GM18498 (cell line): ENCODE measurements at regions not wholly inside any gene's neighbourhood (a gene's known extent, or its start where the extent isn't known, plus 50 kb on each side); places are given as distances from the start of the nearest gene placed in this dataset.
"Not testable (repeated sequence)": the region's sequence is repeated elsewhere in the genome, so short reads cannot be mapped to it uniquely, and the experiment has no call there.

Experiments
- ATAC-seq: cut with Tn5 transposase; IDR thresholded peaks from one replicate; pipeline ENCODE4 v1.9.1; 2021; ENCODE audit warnings: mild to moderate bottlenecking, moderate library complexity; ENCODE audit not compliant: unreplicated experiment

DNA sequence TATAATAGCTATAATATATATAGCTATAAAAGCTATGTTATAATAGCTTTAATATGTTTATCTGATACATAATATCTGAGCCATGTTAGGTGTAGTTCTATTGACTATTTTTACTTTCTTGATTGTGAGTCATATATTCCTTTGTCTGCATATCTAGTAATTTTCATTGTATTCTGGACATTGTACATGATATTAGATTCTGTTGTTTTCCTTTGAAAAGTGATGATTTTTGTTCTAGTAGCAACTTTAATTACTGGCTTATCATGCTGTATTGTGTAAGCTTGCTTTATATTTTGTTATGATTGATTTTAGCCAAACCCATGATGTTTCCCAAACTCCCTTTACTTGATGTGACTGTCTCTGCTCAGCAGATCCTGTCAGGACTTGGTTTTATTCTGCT is 125.7 kb upstream of the TCF4 start:
- no peak for ATAC-seq

DNA sequence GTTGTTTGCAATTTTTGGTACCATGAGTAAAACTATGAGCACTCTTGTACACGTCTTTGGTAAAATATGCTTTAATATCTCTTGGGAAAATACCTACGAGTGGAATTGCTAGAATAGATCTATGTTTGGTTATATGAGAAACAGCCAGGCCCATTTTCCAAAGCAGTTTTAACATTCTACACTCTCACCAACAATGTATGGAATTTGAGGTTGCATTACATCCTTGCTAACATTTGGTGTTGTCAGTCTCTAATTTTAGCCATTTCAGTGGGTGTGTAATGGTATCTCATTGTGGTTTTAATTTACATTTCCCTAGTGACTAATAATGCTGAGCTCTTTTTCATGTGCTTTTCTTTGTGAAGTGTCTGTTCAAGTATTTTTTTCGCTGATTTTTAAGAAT is 118.9 kb upstream of the TCF4 start:
- no peak for ATAC-seq

DNA sequence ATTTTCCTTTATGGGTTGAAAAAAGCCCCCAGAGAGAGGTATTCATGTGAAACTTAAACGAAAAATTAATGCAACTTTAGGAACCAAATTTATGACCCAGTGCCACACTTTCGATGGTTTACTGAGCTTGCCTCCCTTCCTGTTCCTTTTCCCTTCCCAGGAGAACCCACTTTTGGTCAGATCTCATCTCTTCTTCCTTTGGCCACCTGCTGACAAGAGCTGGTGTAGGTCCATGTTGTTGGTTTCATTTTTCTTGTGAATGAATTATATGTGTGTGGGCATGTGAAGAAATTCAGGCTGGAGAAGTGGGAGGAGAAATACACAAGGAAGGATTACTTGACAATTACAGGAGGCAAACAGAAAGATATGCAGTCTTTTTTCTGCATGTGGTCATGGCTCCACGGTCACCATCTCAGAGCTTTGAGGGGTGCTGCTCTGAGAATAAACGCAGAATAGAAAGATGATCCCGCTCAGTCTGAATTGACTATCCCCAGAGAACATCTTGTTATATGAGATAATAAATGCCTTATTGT is 111.3 kb upstream of the TCF4 start:
- ATAC-seq: no peak

DNA sequence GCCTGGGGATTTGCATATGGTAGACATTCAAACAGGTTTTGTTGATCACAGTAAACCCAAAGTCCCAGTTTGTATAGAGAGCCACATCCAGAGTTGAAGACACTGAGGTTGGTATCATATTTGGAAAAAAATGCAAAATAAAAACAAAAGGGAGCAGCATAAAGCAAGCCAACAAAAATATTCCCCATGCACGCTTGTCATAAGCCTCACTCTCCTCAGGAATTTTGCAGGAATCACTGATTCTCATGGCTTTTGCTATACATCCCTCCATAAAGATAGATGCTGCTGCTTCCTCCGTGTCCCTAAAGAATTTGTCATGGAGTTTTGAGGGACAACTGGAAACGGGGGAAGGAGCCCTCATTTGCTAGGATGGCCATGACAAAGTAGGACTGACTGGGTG is 108.8 kb upstream of the TCF4 start:
- no peak for ATAC-seq

DNA sequence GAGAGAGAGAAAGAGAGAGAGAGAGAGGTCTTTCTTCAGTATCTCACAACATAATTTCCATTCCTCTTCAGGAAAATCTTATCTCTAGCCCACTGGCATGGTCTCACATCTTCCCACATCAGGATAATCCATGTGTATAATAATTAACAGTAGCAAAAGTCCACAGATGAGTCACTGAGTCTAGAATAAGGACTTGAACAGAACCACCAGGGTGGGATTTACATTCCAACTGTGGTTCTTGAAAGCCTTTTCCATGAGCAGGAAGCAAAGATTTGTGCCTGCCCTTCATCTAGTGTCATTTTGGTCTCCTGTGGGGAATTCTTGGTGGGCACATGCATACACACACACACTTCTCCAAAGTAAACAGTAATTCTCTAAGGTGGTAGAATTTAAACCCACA is 107.1 kb upstream of the TCF4 start:
- no peak for ATAC-seq

DNA sequence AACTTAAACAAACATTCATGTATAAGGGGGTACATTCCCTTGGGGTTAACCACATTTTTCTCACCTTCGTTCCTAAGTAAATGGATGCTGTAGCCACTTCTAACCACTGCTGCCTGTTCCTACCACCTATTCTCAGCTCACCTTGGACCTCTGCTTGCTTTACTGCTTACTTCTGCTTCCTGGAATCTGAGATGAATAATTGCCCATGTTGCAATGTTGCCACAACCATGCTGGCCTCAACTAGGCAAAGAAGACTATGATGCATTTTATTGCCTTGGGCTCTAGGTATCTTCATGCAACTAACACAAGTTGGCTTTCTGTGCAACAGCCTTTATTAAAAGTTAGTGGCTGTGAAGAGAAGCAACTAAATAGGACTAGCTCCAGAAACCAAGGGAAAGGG is 106.3 kb upstream of the TCF4 start:
- no peak for ATAC-seq

DNA sequence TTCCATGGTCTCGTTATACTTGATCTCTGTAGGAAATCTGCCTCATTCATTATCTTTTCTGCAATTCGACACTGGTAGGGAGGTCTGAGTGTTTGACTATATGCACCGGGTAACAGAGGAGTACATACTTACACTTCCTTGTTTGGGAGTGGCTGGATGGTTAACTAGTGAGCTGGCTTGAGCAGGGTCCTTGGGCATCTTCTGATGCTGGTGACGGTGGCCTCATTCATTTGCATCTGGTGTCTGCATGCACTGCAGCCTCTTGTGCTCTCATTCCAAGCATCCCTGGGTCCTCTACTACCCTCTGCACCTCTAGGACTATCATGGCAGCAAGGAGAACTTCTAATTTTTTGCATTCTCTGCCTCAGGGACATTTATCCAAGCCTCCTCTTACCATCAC is 100.0 kb upstream of the TCF4 start:
- ATAC-seq: no peak

DNA sequence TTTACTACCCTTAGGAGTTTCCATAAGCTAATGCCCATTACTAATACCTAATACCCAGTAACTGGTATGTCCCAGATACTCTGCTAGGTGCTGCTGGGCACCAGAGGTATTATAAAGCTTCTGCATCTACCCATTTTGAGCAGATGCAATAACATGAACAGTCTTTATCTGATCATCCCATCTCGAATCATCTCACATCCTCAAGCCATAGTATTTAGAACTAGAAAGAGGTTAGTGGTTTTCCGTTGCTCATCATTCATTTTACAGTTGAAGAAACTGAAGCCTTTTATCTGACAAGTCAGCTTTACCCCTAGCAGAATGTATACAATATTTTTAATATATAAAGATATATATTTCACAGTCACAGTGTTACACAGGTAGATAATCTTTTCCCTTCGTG is 99.1 kb upstream of the TCF4 start:
- no peak for ATAC-seq

DNA sequence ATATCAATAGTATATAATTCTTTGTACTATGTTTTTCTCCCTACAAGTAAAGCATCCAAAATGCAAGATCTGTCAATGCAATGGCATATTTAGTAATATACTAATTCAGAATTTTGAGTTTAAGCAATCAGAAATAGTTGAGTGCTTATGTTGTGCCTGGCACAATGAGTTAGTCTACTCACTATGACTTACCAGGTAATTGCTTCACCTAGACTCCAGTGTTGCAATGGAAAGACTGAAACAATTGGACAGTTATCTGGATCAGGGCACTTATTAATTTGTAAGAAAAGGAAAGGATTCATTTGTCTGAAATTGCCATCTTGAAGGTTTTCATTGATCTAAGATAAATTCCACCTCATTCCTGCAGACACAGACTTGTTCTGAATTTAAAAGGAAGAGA is 97.6 kb upstream of the TCF4 start:
- no peak for ATAC-seq

DNA sequence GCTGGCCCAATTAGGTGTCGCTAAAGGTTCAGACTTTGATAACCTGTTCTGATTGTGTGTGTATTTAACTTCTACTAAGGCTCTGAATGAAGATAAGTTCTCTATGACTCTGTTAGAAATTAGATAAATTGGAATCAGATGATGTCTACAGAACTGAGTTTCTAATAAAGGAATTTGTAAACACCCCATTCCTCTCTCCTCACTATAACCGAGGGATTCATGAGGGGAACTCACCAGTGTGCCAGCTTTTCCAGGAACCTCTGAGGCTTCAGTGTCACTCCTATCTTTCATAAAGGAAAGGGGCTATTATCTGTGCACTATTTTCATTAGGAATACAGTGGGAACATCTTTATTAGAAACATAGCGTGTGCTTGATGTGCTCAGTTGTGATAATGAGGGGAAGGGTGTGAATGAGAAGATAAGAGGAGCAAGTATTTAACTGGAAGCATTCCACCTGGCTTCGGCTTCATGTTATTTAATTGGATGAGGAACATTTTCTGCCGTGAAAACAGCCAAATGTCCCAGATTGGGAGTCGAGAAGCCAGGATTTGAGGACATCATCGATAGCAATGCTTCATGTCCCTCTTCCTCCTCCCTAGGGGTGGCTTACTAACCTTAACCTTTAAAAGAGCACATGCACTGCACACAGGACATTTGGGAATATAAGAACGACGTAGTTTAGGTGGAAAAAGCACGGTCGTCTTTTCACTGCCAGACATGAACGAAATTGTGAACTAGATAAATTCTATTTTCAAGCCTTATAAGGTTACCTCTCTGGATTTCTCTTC is 84.8 kb upstream of the TCF4 start:
- no peak for ATAC-seq

DNA sequence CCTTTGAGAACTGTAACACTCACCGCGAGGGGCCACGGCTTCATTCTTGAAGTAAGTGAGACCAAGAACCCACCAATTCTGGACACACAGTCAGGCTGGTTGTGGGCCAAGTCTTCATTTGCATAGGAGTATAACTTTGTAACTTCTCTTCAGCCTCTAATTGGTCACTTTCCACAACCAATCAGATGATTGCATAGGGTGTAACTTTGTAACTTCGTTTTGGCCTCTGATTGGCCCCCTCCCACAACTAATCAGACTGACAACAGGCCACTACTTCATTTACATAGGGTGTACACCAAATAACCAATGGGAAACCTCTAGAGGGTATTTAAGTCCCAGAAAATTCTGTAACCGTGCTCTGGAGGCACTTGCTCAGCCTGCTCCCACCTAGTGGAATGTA is 77.5 kb upstream of the TCF4 start:
- no peak for ATAC-seq

DNA sequence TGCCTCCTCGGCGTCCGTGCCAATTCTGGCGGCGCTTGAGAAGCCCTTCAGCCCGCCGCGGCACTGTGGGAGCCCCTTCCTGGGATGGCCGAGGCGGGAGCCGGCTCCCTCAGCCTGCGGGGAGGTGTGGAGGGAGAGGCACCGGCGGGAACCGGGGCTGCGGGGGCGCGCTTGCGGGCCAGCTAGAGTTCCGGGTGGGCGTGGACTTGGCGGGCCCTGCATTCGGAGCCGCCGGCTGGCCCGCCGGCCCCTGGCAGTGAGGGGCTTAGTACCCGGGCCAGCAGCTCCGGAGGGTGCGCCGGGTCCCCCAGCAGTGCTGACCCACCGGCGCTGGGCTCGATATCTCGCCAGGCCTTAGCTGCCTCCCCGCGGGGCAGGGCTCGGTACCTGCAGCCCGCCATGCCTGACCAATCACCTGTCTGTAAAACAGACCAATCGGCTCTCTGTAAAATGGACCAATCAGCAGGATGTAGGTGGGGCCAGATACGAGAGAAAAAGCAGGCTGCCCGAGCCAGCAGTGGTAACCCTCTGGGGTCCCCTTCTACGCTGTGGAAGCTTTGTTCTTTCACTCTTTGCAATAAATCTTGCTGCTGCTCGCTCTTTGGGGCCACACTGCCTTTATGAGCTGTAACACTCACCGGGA is 76.9 kb upstream of the TCF4 start:
- not testable (repeated sequence) for ATAC-seq

DNA sequence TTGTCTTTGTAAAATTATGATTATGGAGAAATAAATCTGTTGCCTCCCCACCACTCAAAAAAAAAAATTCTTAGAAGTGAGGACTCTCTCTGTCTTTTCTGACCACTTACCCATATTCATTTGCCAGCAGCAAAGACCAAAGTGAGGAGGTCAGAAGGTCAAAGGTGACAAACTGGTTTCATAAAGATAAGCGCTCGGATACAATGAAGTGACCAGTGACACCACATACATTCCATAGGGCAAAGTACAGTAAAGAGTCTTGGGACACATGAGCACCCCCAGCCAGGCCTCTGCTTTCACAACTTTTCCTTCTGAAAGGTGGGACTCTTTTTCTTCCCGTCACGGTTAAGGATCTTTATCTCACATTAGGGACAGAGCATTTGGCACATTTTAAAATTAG is 75.9 kb upstream of the TCF4 start:
- ATAC-seq: no peak

DNA sequence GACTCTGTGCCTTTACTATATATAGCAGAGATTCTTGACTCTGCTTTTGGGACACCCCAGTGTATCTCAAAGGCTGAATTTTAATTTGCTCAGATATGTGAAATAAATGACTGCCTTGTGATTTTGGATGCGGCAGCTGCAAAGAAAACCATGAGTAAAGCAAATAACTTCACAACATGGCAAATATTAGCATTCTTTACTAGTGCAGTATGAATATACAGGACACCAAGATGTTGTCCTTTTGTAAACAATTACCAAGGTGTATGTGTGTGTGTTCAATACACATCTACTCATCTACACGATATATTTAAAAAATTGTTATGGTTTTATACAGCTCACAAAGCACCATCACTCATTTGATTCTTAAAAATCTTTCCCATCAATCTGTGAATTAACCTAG is 70.6 kb upstream of the TCF4 start:
- no peak for ATAC-seq

DNA sequence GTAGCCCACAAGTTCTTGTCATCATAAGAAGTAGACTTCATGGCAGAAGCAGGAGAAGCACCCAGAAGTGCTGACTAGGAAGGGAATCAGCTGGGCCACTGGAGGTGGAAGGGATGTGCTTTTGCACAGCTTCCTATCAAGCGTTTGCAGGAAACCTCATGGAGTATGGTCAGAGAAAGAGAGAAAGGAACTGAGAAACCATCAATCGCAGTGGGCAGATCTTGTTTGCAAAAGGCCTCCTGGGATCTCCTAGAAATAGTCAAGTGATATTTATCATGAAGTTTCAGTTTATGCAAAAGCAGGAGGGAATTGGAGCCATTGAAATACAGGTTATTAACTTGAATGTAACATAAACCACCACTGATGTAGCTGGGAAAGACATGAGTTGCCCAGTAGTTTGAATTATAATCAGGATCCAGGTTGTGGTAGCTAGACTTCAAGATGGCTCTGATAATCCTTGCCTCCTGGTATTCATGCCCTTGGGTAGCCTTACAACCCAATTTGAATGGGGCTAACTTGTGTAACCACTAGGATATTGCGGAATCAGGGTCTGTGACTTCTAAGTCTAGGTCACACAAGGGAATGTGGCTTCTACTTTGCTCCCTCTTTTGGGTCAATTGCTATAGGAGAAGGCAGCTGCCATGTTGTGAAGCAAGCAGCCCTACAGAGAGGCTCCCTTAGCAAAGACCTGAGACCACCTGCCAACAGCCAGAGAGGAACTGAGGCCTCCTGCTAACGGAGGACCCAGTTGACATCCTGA is 69.8 kb upstream of the TCF4 start:
- ATAC-seq: no peak

DNA sequence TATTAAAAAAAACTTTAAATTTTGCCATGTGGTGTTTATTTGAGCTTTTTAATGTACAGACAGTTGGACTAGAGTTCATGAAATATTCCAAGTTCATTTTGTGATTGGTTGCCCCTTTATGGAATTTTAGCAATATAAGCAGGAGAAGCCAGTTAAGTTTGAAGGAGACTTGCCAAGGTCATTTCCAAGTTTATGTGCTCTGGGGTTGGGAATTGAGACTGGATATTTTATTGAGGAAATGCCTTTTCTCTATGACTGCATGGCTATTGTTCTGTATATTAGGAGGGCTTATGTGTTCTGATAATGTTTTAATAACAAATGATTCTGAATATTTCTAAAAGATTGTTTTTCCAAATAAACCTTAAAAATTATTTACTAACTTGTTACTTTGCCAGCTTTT is 67.0 kb upstream of the TCF4 start:
- no peak for ATAC-seq

DNA sequence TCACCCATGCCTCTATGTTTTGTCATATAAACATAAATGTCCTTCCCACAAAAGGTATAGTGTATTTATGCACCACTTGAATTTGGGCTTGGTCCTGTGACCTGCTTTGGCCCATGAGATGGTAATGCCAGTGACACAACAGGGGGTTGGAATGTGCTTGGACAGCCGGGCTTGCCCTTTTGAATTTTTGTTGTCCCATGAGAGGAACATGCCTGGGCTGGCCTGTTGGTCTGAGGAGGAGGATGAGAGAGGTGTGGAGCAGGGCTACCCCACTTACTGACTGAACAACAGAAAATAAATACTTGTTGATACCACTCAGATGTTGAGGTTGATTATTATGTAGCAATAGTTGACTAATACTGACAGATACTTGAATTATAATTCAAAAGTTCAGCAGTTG is 63.2 kb upstream of the TCF4 start:
- ATAC-seq: no peak

DNA sequence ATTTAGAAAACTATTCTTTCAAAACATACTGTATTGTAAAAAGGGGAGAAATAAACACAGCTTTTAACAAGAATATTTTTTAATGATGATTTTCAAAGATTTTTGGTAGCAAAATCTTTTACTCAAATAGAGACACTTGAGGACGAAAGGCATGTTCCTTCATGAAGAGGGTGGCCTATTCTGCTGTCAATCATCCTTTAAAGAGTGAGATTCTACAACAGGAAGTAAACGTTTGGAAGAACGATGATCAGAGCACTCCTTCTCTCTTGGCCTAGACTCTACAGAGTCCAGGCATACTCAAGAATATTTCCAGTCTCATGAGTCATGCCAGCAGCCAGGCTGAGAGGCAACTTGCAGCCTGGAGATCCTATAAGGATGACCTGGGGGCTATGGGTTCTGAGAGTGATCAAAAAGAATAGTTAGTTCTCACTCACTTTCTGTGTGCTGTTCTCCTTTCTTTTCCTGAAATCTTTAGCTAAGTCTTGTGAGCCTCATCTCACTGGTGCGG is 62.4 kb upstream of the TCF4 start:
- ATAC-seq: no peak

DNA sequence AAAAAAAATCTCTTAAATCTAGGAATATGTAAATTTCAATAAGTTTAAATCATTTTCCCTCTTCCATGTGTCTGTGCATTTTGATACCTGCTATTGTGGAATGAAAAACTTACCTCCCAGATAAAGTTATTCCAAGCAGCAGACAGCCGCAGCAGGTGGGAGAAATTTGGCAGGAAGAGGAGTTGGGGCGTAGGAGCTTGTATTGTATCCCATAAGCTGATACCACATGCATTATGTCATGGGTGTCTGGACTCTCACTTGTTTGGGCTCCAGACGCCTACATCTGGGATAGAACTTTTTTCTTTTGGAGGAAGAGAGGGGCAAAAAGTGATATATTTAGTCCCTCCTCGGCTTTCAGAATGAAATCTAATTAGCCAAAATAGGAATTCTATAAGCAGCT is 59.3 kb upstream of the TCF4 start:
- ATAC-seq: no peak

DNA sequence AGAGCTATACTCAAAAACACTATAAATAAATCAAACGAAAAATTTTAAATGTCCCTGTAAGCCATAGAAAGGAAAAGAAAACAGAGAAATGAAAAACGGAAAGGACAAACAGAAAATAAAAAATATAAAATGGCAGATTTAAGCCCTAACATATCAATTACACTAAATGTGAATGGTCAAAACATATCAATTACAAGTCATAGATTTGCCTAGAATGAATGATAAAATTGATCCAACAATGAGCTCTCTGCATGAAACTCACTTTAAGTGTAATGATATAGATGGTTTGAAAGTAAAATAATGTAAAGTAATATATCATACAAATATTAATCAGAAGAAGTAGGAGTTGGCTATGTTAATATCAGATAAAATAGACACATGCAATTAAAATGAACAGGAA is 54.2 kb upstream of the TCF4 start:
- ATAC-seq: no peak

DNA sequence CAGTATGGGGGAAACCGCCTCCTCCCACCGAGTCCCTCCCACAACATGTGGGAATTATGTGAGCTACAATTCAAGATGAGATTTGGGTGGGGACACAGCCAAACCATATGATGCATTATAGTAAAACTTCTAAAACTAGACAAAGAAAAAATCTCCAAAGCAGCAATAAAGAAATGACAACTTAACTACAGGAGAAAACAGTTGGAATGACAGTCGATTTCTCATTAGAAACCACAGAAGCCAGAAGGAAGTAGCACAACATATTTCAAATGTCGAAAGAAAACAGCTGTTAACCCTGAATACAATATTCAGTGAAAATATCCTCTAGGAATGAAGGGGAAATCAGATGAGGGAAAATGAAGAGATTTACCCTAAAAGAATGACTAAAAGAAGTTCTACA is 53.5 kb upstream of the TCF4 start:
- ATAC-seq: no peak
